Common myeloid progenitor, CD34-positive (primary cell): ENCODE measurements at regions not wholly inside any gene's neighbourhood (a gene's known extent, or its start where the extent isn't known, plus 50 kb on each side); places are given as distances from the start of the nearest gene placed in this dataset.

Source experiments
- CTCF ChIA-PET: fragments of 350-600 bp; sonication (Branson Sonifier 250); formaldehyde crosslinking; loops from one replicate; lab custom pipeline; 2021; ENCODE audit warnings: antibody characterized with exemption; lab: Charles Lee
- POLR2A ChIA-PET: fragments of 350-600 bp; sonication (Branson Sonifier 250); formaldehyde crosslinking; loops from one replicate; lab custom pipeline; 2021; ENCODE audit warnings: antibody characterized with exemption; lab: Charles Lee
- DNase-seq, 3 donors: peaks; one replicate each; pipeline versions ENCODE4 v3.0.0 to v3.0.0-alpha.2; 2013
- H3K27ac ChIP-seq, 2 experiments: 1 replicate in 1 of 2; 2 replicates in 1 of 2; pipeline ENCODE4 v1.7.0; 2013; ENCODE audit warnings: inconsistent platforms in 2 of 2, low read length in 2 of 2, mild to moderate bottlenecking in 2 of 2, low read depth in 1 of 2, moderate library complexity in 1 of 2; ENCODE audit not compliant: severe bottlenecking in 2 of 2, insufficient read depth in 1 of 2, poor library complexity in 1 of 2
- H3K27me3 ChIP-seq, 5 experiments: replicated peaks in 2 of 5; 1 replicate in 3 of 5; 2 replicates in 2 of 5; pipeline versions ENCODE4 v1.6.1 to v1.7.0; 2013; ENCODE audit warnings: low read length in 4 of 5, mild to moderate bottlenecking in 2 of 5, moderate library complexity in 2 of 5, inconsistent platforms in 1 of 5; ENCODE audit not compliant: insufficient read depth in 5 of 5, control insufficient read depth in 4 of 5
- H3K36me3 ChIP-seq, 4 experiments: 1 replicate in 2 of 4; 2 replicates in 2 of 4; pipeline versions ENCODE4 v1.6.1 to v1.7.0; 2013; ENCODE audit warnings: low read length in 3 of 4, control low read depth in 1 of 4, mild to moderate bottlenecking in 1 of 4; ENCODE audit not compliant: control insufficient read depth in 4 of 4, insufficient read depth in 4 of 4
- H3K4me1 ChIP-seq, 4 experiments: 1 replicate in 3 of 4; 2 replicates in 1 of 4; pipeline versions ENCODE4 v1.6.1 to v1.7.1; 2013; ENCODE audit warnings: low read length in 3 of 4, mild to moderate bottlenecking in 3 of 4, control low read depth in 1 of 4, inconsistent platforms in 1 of 4, moderate library complexity in 1 of 4; ENCODE audit not compliant: control insufficient read depth in 4 of 4, insufficient read depth in 4 of 4; ENCODE audit errors: control extremely low read depth in 1 of 4
- H3K4me3 ChIP-seq, 7 experiments: 1 replicate in 4 of 7; 2 replicates in 3 of 7; pipeline versions ENCODE4 v1.5.1 to v1.7.0; 2013; ENCODE audit warnings: mild to moderate bottlenecking in 7 of 7, low read length in 6 of 7, moderate library complexity in 6 of 7, inconsistent platforms in 2 of 7, low read depth in 2 of 7, control low read depth in 1 of 7; ENCODE audit not compliant: insufficient read depth in 4 of 7, control insufficient read depth in 1 of 7; ENCODE audit errors: extremely low read depth in 1 of 7
- H3K9me3 ChIP-seq, 5 experiments: 1 replicate in 4 of 5; 2 replicates in 1 of 5; pipeline versions ENCODE4 v1.6.1 to v1.7.1; 2013; ENCODE audit warnings: low read length in 4 of 5, mild to moderate bottlenecking in 2 of 5, inconsistent platforms in 1 of 5, low read depth in 1 of 5, moderate library complexity in 1 of 5; ENCODE audit not compliant: control insufficient read depth in 4 of 5, insufficient read depth in 2 of 5; ENCODE audit errors: control extremely low read depth in 1 of 5
- whole genome bisulfite sequencing: methylation state at CpG from one replicate; pipeline ENCODE4 v1.1.5; 2013; ENCODE audit not compliant: insufficient coverage; 5-methylcytosine and 5-hydroxymethylcytosine counted together

GRCh38 chr10:3580565-3580964 is 204.4 kb downstream of the KLF6 start:
- POLR2A ChIA-PET = interaction anchor here (0.5 kb wide), 1 partner anchor 10 kb away, joined by 3 read pairs; no protein-coding TSS in a partner anchor

GRCh38 chr10:3579845-3580244 is 205.2 kb downstream of the KLF6 start:
- POLR2A ChIA-PET = no interaction called here
- Histone ChIP-seq H3K27me3 (no peaks in the 10 kb centered on the region), H3K4me3 (no peak overlapping the region), H3K4me1 (peaks cover 0 to 9% (median 1%) of the 10 kb centered on the region in 4 experiments), H3K9me3 (no peaks in the 10 kb centered on the region), H3K36me3 (no peaks in the 10 kb centered on the region), H3K27ac (no peak overlapping the region)
- WGBS = 53% methylated on average over 3 of the region's 3 CpGs
- CTCF ChIA-PET = no interaction called here
- DNase-seq = peak in 1 of 3 donors; percentile 2

More at GRCh38 chr10:3580565-3580964, 204.4 kb downstream of the KLF6 start:
- Histone ChIP-seq H3K9me3 (no peaks in the 10 kb centered on the region), H3K4me3 (no peak overlapping the region), H3K27me3 (no peaks in the 10 kb centered on the region), H3K27ac (no peak overlapping the region), H3K36me3 (no peaks in the 10 kb centered on the region), H3K4me1 (peaks cover 0 to 9% (median 1%) of the 10 kb centered on the region in 4 experiments)
- no peak for DNase-seq
- 90% methylated on average over 7 of the region's 8 CpGs for WGBS
- CTCF ChIA-PET = no interaction called here

- no peak overlapping the region for H3K4me3 ChIP-seq
- POLR2A ChIA-PET = no interaction called here
- CTCF ChIA-PET = no interaction called here
Measured at GRCh38 chr10:3578682-3579081, 206.3 kb downstream of the KLF6 start.

GRCh38 chr10:3578159-3578558 is 206.8 kb downstream of the KLF6 start:
- ChIA-PET CTCF (no interaction called here), POLR2A (no interaction called here)
- H3K27ac ChIP-seq = no peak overlapping the region
- H3K9me3 ChIP-seq = no peaks in the 10 kb centered on the region
- H3K36me3 ChIP-seq = no peaks in the 10 kb centered on the region
- no peaks in the 10 kb centered on the region for H3K27me3 ChIP-seq
- peak in 1 of 3 donors; percentile 6 for DNase-seq
- 100% methylated on average over 1 of the region's 3 CpGs for WGBS
- no peak overlapping the region for H3K4me3 ChIP-seq
- peaks cover 0 to 9% (median 1%) of the 10 kb centered on the region in 4 experiments for H3K4me1 ChIP-seq

More at GRCh38 chr10:3578682-3579081, 206.3 kb downstream of the KLF6 start:
- Histone ChIP-seq H3K27me3 (no peaks in the 10 kb centered on the region), H3K36me3 (no peaks in the 10 kb centered on the region), H3K27ac (no peak overlapping the region), H3K4me1 (peaks cover 0 to 9% (median 1%) of the 10 kb centered on the region in 4 experiments), H3K9me3 (no peaks in the 10 kb centered on the region)
- no peak for DNase-seq

DNA sequence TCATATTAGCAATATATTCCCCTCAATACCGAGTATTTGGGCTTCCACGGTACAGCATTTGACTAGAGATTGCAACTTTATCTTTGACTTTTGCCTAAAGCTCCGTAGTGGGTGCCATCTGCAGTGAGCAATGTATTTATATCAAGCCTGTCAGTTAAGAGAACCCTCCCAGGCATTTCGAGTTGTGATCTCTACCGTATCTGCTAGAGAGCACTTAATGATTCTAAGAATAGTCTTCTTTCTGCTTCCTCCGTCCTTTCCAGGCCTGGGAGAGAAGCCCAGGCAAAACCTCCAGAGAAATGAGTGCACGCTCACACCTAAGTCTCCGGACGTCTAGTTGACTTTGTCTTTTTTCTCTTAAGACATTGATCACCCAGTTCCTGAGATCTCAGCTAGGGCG is 210.6 kb downstream of the KLF6 start:
- H3K36me3 ChIP-seq = no peaks in the 10 kb centered on the region
- CTCF ChIA-PET = interaction anchor here (1.4 to 1.5 kb wide), 2 partner anchors 11 to 15 kb away, joined by 3 read pairs; no protein-coding TSS in a partner anchor
- peaks cover 0 to 16% (median 5%) of the 10 kb centered on the region in 4 experiments for H3K4me1 ChIP-seq
- H3K27me3 ChIP-seq = no peaks in the 10 kb centered on the region
- no peak overlapping the region for H3K4me3 ChIP-seq
- no peaks in the 10 kb centered on the region for H3K9me3 ChIP-seq
- no peak for DNase-seq
- POLR2A ChIA-PET = no interaction called here
- 86% methylated on average over 7 of the region's 10 CpGs for WGBS
- no peak overlapping the region for H3K27ac ChIP-seq

DNA sequence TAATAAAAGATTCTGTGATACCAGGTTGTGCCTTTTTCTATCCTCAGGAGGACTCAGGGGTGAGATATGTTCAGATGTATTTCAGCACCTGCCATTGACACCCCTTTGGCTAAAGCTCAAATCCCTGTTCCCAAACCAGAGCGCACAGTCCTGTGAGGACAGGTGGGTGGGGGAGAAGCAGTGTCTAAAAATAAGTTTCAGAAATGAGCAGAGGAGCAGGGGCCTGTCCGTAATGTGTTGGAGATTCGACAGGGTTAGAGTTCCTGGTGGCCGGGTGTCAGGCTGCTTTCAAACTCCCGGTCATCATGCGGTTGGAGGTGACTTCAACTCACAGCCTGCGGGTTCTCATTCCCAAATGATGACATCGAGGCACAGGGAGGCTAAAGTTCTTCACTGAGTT is 211.5 kb downstream of the KLF6 start:
- no peak overlapping the region for H3K4me3 ChIP-seq
- DNase-seq = no peak
- H3K36me3 ChIP-seq = no peaks in the 10 kb centered on the region
- ChIA-PET POLR2A (no interaction called here), CTCF (interaction anchor here (1.5 kb wide), 1 partner anchor 14 kb away, joined by 3 read pairs; no protein-coding TSS in a partner anchor)
- WGBS = 83% methylated on average over 8 of the region's 8 CpGs
- no peak overlapping the region for H3K27ac ChIP-seq
- H3K4me1 ChIP-seq = peaks cover 0 to 16% (median 6%) of the 10 kb centered on the region in 4 experiments
- H3K27me3 ChIP-seq = no peaks in the 10 kb centered on the region
- H3K9me3 ChIP-seq = no peaks in the 10 kb centered on the region

GRCh38 chr10:3571310-3571825 is 213.6 kb downstream of the KLF6 start:
- ChIA-PET POLR2A (no interaction called here), CTCF (no interaction called here)
- no peak for DNase-seq
- WGBS = 96% methylated on average over 11 of the region's 14 CpGs
- Histone ChIP-seq H3K4me1 (peaks cover 0 to 16% (median 6%) of the 10 kb centered on the region in 4 experiments), H3K9me3 (no peaks in the 10 kb centered on the region), H3K36me3 (no peaks in the 10 kb centered on the region), H3K27me3 (no peaks in the 10 kb centered on the region), H3K27ac (no peak overlapping the region), H3K4me3 (no peak overlapping the region)
